SU-DHL-6 (cell line): ENCODE measurements at regions not wholly inside any gene's neighbourhood (a gene's known extent, or its start where the extent isn't known, plus 50 kb on each side); places are given as distances from the start of the nearest gene placed in this dataset.

Experiments
- H2AFZ ChIP-seq: fragments of 200-600 bp; sonication (generic); 2 replicates; pipeline ENCODE4 v1.6.1; 2014; ENCODE audit warnings: low read depth, mild to moderate bottlenecking, moderate library complexity, mixed read lengths, antibody characterized with exemption, low read length; ENCODE audit not compliant: severe bottlenecking
- H3F3A ChIP-seq: fragments of 200-600 bp; shearing (Covaris generic); 2 replicates; pipeline ENCODE4 v1.6.0; 2016; ENCODE audit warnings: antibody characterized with exemption, mild to moderate bottlenecking; ENCODE audit not compliant: insufficient read depth
- H3K27ac ChIP-seq: fragments of 200-600 bp; sonication (generic); 2 replicates; pipeline ENCODE4 v1.5.1; 2016; ENCODE audit warnings: low read depth, mild to moderate bottlenecking, low read length, moderate library complexity, mixed read lengths
- H3K27me3 ChIP-seq: fragments of 200-600 bp; sonication (generic), shearing (Covaris generic); 2 replicates; pipeline ENCODE4 v1.6.0; 2014; ENCODE audit warnings: mild to moderate bottlenecking, low read length
- H3K36me3 ChIP-seq: fragments of 200-600 bp; sonication (generic); 2 replicates; pipeline ENCODE4 v1.6.1; 2014; ENCODE audit warnings: mild to moderate bottlenecking, low read length, mixed read lengths
- H3K4me2 ChIP-seq: fragments of 300-600, 200-600 bp; shearing (Covaris generic), sonication (generic); 2 replicates; pipeline ENCODE4 v1.6.0; 2014; ENCODE audit warnings: low read length, low read depth, mild to moderate bottlenecking; ENCODE audit not compliant: poor library complexity, severe bottlenecking
- H3K4me3 ChIP-seq: fragments of 200-600 bp; sonication (generic); 2 replicates; pipeline ENCODE4 v1.5.1; 2014; ENCODE audit warnings: antibody characterized with exemption, low read length, mild to moderate bottlenecking, mixed read lengths; ENCODE audit not compliant: insufficient read depth, poor library complexity, severe bottlenecking
- H3K79me2 ChIP-seq: fragments of 200-600 bp; sonication (generic); 2 replicates; pipeline ENCODE4 v1.6.1; 2014; ENCODE audit warnings: mild to moderate bottlenecking, low read length, moderate library complexity; ENCODE audit not compliant: insufficient read depth
- H3K9ac ChIP-seq: fragments of 200-600 bp; sonication (generic); 2 replicates; pipeline ENCODE4 v1.7.0; 2014; ENCODE audit warnings: mild to moderate bottlenecking, low read length
- H3K9me2 ChIP-seq: fragments of 200-600 bp; sonication (generic); replicated peaks from 2 replicates; pipeline ENCODE4 v1.6.1; 2014; ENCODE audit warnings: low read length; ENCODE audit not compliant: insufficient read depth
- H3K9me3 ChIP-seq: fragments of 200-600 bp; sonication (generic); 2 replicates; pipeline ENCODE4 v1.6.1; 2014; ENCODE audit warnings: low read length, mixed read lengths; ENCODE audit not compliant: insufficient read depth
- H4K20me1 ChIP-seq: fragments of 200-600 bp; sonication (generic); 2 replicates; pipeline ENCODE4 v1.6.1; 2014; ENCODE audit warnings: low read depth, mild to moderate bottlenecking, antibody characterized with exemption, low read length, moderate library complexity, mixed read lengths
- CTCF ChIP-seq: fragments of 200-600 bp; sonication (generic); IDR thresholded peaks from one replicate; pipeline ENCODE4 v1.5.1; 2017; ENCODE audit warnings: antibody characterized with exemption, mild to moderate bottlenecking, low read length, moderate library complexity; ENCODE audit not compliant: insufficient read depth, poor library complexity, severe bottlenecking
- EZH2phosphoT487 ChIP-seq: fragments of 200-600 bp; sonication (generic), shearing (Covaris generic); conservative IDR thresholded peaks from 2 replicates; pipeline ENCODE4 v1.6.1; 2018; ENCODE audit warnings: mild to moderate bottlenecking, antibody characterized with exemption, low read length, moderate library complexity, mixed read lengths

GRCh38 chr10:55351431-55351830 is 550.4 kb upstream of the PCDH15 start:
- H3K9ac ChIP-seq = no peak overlapping the region
- H3K4me2 ChIP-seq = no peak overlapping the region
- H4K20me1 ChIP-seq = no peaks in the 10 kb centered on the region
- H3K9me3 ChIP-seq = no peaks in the 10 kb centered on the region
- H3K79me2 ChIP-seq = no peaks in the 10 kb centered on the region
- no peaks in the 10 kb centered on the region for H3F3A ChIP-seq
- no peak overlapping the region for H3K4me3 ChIP-seq
- no peaks in the 10 kb centered on the region for H3K36me3 ChIP-seq
- H3K27ac ChIP-seq = no peak overlapping the region
- no peak for TF ChIP-seq EZH2phosphoT487
- TF ChIP-seq CTCF = no peak
- H3K27me3 ChIP-seq = no peaks in the 10 kb centered on the region
- H3K9me2 ChIP-seq = no peaks in the 10 kb centered on the region
- H2AFZ ChIP-seq = no peak overlapping the region

- H3K4me2 ChIP-seq = no peak overlapping the region
- H3K9me3 ChIP-seq = no peaks in the 10 kb centered on the region
- no peaks in the 10 kb centered on the region for H4K20me1 ChIP-seq
- H3F3A ChIP-seq = no peaks in the 10 kb centered on the region
- no peak overlapping the region for H3K9ac ChIP-seq
- H3K27me3 ChIP-seq = no peaks in the 10 kb centered on the region
- no peak overlapping the region for H2AFZ ChIP-seq
- no peak for TF ChIP-seq EZH2phosphoT487
- TF ChIP-seq CTCF = no peak
- no peaks in the 10 kb centered on the region for H3K36me3 ChIP-seq
- no peaks in the 10 kb centered on the region for H3K9me2 ChIP-seq
- H3K4me3 ChIP-seq = no peak overlapping the region
- H3K79me2 ChIP-seq = no peaks in the 10 kb centered on the region
- no peak overlapping the region for H3K27ac ChIP-seq
These were observed 547.5 kb upstream of the PCDH15 start for GRCh38 chr10:55348534-55348933.

- no peak overlapping the region for H2AFZ ChIP-seq
- H3K9me3 ChIP-seq = no peaks in the 10 kb centered on the region
- no peaks in the 10 kb centered on the region for H3K9me2 ChIP-seq
- H4K20me1 ChIP-seq = no peaks in the 10 kb centered on the region
- H3K9ac ChIP-seq = no peak overlapping the region
- no peaks in the 10 kb centered on the region for H3F3A ChIP-seq
- H3K27ac ChIP-seq = no peak overlapping the region
- no peak overlapping the region for H3K4me2 ChIP-seq
- H3K27me3 ChIP-seq = no peaks in the 10 kb centered on the region
- H3K79me2 ChIP-seq = no peaks in the 10 kb centered on the region
- H3K36me3 ChIP-seq = no peaks in the 10 kb centered on the region
- H3K4me3 ChIP-seq = no peak overlapping the region
- no peak for TF ChIP-seq CTCF
- TF ChIP-seq EZH2phosphoT487 = no peak
These were observed 529.5 kb upstream of the PCDH15 start for GRCh38 chr10:55330486-55330885.

- H3K27ac ChIP-seq = no peak overlapping the region
- H2AFZ ChIP-seq = no peak overlapping the region
- H3K36me3 ChIP-seq = no peaks in the 10 kb centered on the region
- H3K4me3 ChIP-seq = no peak overlapping the region
- H3K9ac ChIP-seq = no peak overlapping the region
- H3K27me3 ChIP-seq = no peaks in the 10 kb centered on the region
- H3K9me2 ChIP-seq = no peaks in the 10 kb centered on the region
- no peaks in the 10 kb centered on the region for H3K9me3 ChIP-seq
- no peak overlapping the region for H3K4me2 ChIP-seq
- TF ChIP-seq CTCF (no peak), EZH2phosphoT487 (no peak)
- H3F3A ChIP-seq = no peaks in the 10 kb centered on the region
- H3K79me2 ChIP-seq = no peaks in the 10 kb centered on the region
- H4K20me1 ChIP-seq = no peaks in the 10 kb centered on the region
These were observed 528.8 kb upstream of the PCDH15 start for GRCh38 chr10:55329796-55330195.
